HUES6 (cell line): ENCODE measurements at regions not wholly inside any gene's neighbourhood (a gene's known extent, or its start where the extent isn't known, plus 50 kb on each side); places are given as distances from the start of the nearest gene placed in this dataset.

Experiments
- H3K27ac ChIP-seq: 2 replicates; pipeline ENCODE4 v1.7.0; 2013; ENCODE audit warnings: low read depth, mild to moderate bottlenecking, low read length, inconsistent platforms
- H3K27me3 ChIP-seq: 2 replicates; pipeline ENCODE4 v1.6.1; 2013; ENCODE audit warnings: low read length; ENCODE audit not compliant: control insufficient read depth, insufficient read depth
- H3K36me3 ChIP-seq: 2 replicates; pipeline ENCODE4 v1.6.1; 2013; ENCODE audit warnings: low read length; ENCODE audit not compliant: control insufficient read depth, insufficient read depth
- H3K4me1 ChIP-seq: 2 replicates; pipeline ENCODE4 v1.6.1; 2013; ENCODE audit warnings: low read length; ENCODE audit not compliant: control insufficient read depth, insufficient read depth
- H3K4me3 ChIP-seq: 2 replicates; pipeline ENCODE4 v1.5.1; 2013; ENCODE audit warnings: low read depth, low read length
- H3K9ac ChIP-seq: one replicate; pipeline ENCODE4 v1.6.1; 2013; ENCODE audit warnings: mild to moderate bottlenecking, low read length
- H3K9me3 ChIP-seq: 2 replicates; pipeline ENCODE4 v1.6.1; 2013; ENCODE audit warnings: low read depth, low read length; ENCODE audit not compliant: control insufficient read depth, insufficient read depth

DNA sequence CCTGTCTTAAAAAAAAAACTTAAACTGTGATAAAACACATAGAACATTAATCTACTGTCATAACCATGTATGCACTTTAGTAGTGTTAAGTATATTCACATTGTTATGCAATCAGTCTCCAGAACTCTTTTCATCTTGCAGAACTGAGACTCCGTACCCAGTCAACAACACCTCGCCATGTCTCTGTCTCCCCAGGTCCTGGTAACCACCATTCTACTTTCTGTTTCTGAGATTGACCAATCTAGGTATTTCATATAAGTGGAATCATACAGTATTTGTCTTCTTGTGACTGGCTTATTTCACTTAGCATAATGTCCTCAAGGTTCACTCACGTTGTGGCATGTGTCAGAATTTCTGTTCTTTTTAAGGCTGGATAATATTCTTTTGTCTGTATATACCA lies 290.8 kb upstream of the CXCR4 start:
- peaks cover 17% of the 10 kb centered on the region for H3K4me1 ChIP-seq
- H3K27me3 ChIP-seq, result peaks cover 13% of the 10 kb centered on the region; the same call in 1 of the 2 replicates

GRCh38 chr2:136407952-136408318 lies 290.0 kb upstream of the CXCR4 start:
- peaks cover 13% of the 10 kb centered on the region; the same call in 1 of the 2 replicates for H3K27me3 ChIP-seq
- H3K27ac ChIP-seq, result no peak overlapping the region
- peaks cover 17% of the 10 kb centered on the region for H3K4me1 ChIP-seq
- no peaks in the 10 kb centered on the region for H3K36me3 ChIP-seq
- no peak overlapping the region for H3K4me3 ChIP-seq
- no peaks in the 10 kb centered on the region for H3K9me3 ChIP-seq
- H3K9ac ChIP-seq, result no peak overlapping the region

More for the DNA sequence above, 290.8 kb upstream of the CXCR4 start:
- Histone ChIP-seq H3K27ac (no peak overlapping the region), H3K9ac (no peak overlapping the region), H3K36me3 (no peaks in the 10 kb centered on the region), H3K4me3 (no peak overlapping the region), H3K9me3 (no peaks in the 10 kb centered on the region)

- H3K27ac ChIP-seq, result no peak overlapping the region
- no peaks in the 10 kb centered on the region for H3K9me3 ChIP-seq
- H3K4me3 ChIP-seq, result no peak overlapping the region
- H3K27me3 ChIP-seq, result peaks cover 13% of the 10 kb centered on the region; the same call in 1 of the 2 replicates
- H3K36me3 ChIP-seq, result no peaks in the 10 kb centered on the region
- H3K9ac ChIP-seq, result no peak overlapping the region
- peaks cover 17% of the 10 kb centered on the region for H3K4me1 ChIP-seq
Observed at GRCh38 chr2:136407117-136407951, 289.4 kb upstream of the CXCR4 start.

- no peak overlapping the region for H3K27ac ChIP-seq
- H3K27me3 ChIP-seq, result peaks cover 13% of the 10 kb centered on the region; the same call in 1 of the 2 replicates
- H3K9ac ChIP-seq, result no peak overlapping the region
- peaks cover 17% of the 10 kb centered on the region for H3K4me1 ChIP-seq
- H3K9me3 ChIP-seq, result no peaks in the 10 kb centered on the region
- no peak overlapping the region for H3K4me3 ChIP-seq
- no peaks in the 10 kb centered on the region for H3K36me3 ChIP-seq
Observed at GRCh38 chr2:136404925-136405324, 287.0 kb upstream of the CXCR4 start.

GRCh38 chr2:136404176-136404575 lies 286.2 kb upstream of the CXCR4 start:
- H3K36me3 ChIP-seq, result no peaks in the 10 kb centered on the region
- H3K9ac ChIP-seq, result no peak overlapping the region
- peaks cover 13% of the 10 kb centered on the region; the same call in 1 of the 2 replicates for H3K27me3 ChIP-seq
- H3K9me3 ChIP-seq, result no peaks in the 10 kb centered on the region
- no peak overlapping the region for H3K4me3 ChIP-seq
- peaks cover 17% of the 10 kb centered on the region for H3K4me1 ChIP-seq
- H3K27ac ChIP-seq, result no peak overlapping the region

DNA sequence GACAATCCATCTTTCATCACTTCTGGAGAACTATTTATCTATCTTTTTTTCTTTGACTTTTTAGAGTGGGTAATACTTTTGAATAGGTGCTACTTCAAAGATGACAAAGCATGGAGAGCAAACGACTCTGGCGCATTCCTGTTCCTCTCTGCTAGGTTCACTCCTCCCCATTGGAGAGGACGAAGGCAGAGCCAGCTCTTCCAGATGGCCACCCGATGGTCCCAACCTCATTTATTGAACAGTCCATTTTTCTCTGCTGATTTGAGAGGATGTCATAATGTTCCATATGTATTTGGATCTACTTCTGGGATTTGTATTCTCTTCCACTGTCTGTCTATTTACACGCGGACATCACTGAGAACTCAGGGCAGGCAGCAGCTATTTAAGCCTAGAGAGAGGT lies 284.3 kb upstream of the CXCR4 start:
- Histone ChIP-seq H3K9ac (no peak overlapping the region), H3K4me1 (peaks cover 5% of the 10 kb centered on the region), H3K27ac (no peak overlapping the region), H3K9me3 (no peaks in the 10 kb centered on the region), H3K27me3 (peaks cover 13% of the 10 kb centered on the region; the same call in 1 of the 2 replicates), H3K36me3 (no peaks in the 10 kb centered on the region), H3K4me3 (no peak overlapping the region)

DNA sequence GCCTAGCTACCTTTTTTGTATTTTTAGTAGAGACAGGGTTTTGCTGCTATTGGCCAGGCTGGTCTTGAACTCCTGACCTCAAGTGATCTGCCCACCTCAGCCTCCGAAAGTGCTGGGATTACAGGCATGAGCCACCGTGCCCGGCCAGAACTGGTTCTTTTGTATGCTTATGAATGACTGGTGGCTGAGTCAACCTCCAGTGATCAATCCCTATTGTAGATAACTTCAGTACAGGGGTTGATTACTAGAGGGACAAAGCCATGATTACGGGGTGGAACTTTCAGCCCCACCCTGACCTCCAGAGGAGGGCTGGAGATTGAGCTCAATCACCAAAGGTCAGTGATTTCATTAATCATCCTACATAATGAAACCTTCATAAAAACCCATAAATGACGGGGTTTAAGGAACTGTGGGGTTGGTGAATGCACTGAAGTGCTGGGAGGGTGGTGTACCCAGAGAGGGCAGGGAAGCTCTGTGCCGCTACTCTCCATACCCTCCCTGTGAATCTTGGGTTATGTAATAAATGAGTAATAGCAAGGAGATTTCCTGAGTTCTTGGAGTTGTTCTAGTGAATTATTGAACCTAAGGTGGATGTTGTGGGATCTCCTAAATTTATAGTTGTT lies 281.8 kb upstream of the CXCR4 start:
- no peak overlapping the region for H3K27ac ChIP-seq
- no peaks in the 10 kb centered on the region for H3K36me3 ChIP-seq
- no peaks in the 10 kb centered on the region for H3K9me3 ChIP-seq
- H3K9ac ChIP-seq, result no peak overlapping the region
- no peaks in the 10 kb centered on the region for H3K4me1 ChIP-seq
- H3K27me3 ChIP-seq, result peaks cover 5% of the 10 kb centered on the region; the same call in 1 of the 2 replicates
- no peak overlapping the region for H3K4me3 ChIP-seq

DNA sequence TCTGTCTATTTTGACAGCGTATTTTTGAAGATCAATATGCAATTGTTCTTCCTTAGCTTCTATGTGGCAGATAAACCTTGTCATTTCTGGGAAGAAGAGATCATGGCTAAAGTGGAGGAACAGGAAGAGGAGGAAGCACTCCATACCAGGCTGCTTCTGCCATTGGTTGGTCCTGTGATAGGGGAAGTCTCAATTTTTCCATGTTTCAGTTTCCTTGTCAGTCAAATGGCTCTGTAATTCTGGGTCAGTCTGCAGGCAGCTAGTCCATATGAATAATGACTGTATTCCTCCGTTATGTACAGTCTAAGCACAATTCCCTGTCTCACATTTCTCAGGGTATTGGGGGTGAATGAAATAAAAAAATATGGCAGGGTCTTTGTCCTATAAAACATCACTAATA lies 277.6 kb upstream of the CXCR4 start:
- Histone ChIP-seq H3K9me3 (no peaks in the 10 kb centered on the region), H3K27ac (no peak overlapping the region), H3K9ac (no peak overlapping the region), H3K27me3 (no peaks in the 10 kb centered on the region), H3K4me3 (no peak overlapping the region), H3K4me1 (no peaks in the 10 kb centered on the region), H3K36me3 (no peaks in the 10 kb centered on the region)

- Histone ChIP-seq H3K9me3 (no peaks in the 10 kb centered on the region), H3K4me3 (no peak overlapping the region), H3K9ac (no peak overlapping the region), H3K27me3 (no peaks in the 10 kb centered on the region), H3K27ac (no peak overlapping the region), H3K36me3 (no peaks in the 10 kb centered on the region), H3K4me1 (no peaks in the 10 kb centered on the region)
Observed at GRCh38 chr2:136394136-136395060, 276.4 kb upstream of the CXCR4 start.

GRCh38 chr2:136393514-136393913 lies 275.6 kb upstream of the CXCR4 start:
- no peaks in the 10 kb centered on the region for H3K36me3 ChIP-seq
- no peaks in the 10 kb centered on the region for H3K9me3 ChIP-seq
- no peaks in the 10 kb centered on the region for H3K27me3 ChIP-seq
- H3K27ac ChIP-seq, result no peak overlapping the region
- no peak overlapping the region for H3K4me3 ChIP-seq
- H3K4me1 ChIP-seq, result no peaks in the 10 kb centered on the region
- H3K9ac ChIP-seq, result no peak overlapping the region
